T-cell (primary cell): ENCODE measurements at regions not wholly inside any gene's neighbourhood (a gene's known extent, or its start where the extent isn't known, plus 50 kb on each side); places are given as distances from the start of the nearest gene placed in this dataset.

ENCODE experiments used
- ATAC-seq, 4 experiments: fragments of 200-7000 bp in 3 of 4; fragments of 150-1000 bp in 1 of 4; cut with Tn5 transposase; replicated peaks in 1 of 4; 1 replicate in 3 of 4; 2 replicates in 1 of 4; pipeline ENCODE4 v1.10.0; 2021; ENCODE audit warnings: moderate library complexity in 3 of 4, mild to moderate bottlenecking in 2 of 4, moderate number of reproducible peaks in 1 of 4
- CTCF ChIA-PET, 2 donors: fragments of 300-600 bp; sonication (Branson Sonifier 250); formaldehyde crosslinking; loops; one replicate each; lab custom pipeline; 2022; ENCODE audit warnings: antibody characterized with exemption in 2 of 2; lab: Charles Lee
- POLR2A ChIA-PET, 2 donors: fragments of 300-600 bp; sonication (Branson Sonifier 250); formaldehyde crosslinking; loops; one replicate each; lab custom pipeline; 2022; ENCODE audit warnings: antibody characterized with exemption in 2 of 2; lab: Charles Lee
- DNase-seq, 35 experiments: peaks; one replicate each; pipeline versions ENCODE4 v3.0.0 to v3.0.0-alpha.2; 2013 to 2023
- H3K27ac ChIP-seq: one replicate; pipeline ENCODE4 v1.5.1; 2013; ENCODE audit warnings: low read length
- H3K27me3 ChIP-seq, 2 experiments: replicated peaks in 1 of 2; 1 replicate in 1 of 2; 2 replicates in 1 of 2; pipeline versions ENCODE4 v1.6.1 to v1.7.0; 2013; ENCODE audit warnings: low read length in 1 of 2, mixed read lengths in 1 of 2; ENCODE audit not compliant: control insufficient read depth in 2 of 2, insufficient read depth in 2 of 2; ENCODE audit errors: extremely low read depth in 1 of 2
- H3K36me3 ChIP-seq, 2 donors: 1 replicate in 1 of 2; 2 replicates in 1 of 2; pipeline versions ENCODE4 v1.6.1 to v1.7.0; 2013; ENCODE audit warnings: low read length in 1 of 2; ENCODE audit not compliant: control insufficient read depth in 2 of 2, insufficient read depth in 1 of 2; ENCODE audit errors: extremely low read depth in 1 of 2
- H3K4me1 ChIP-seq, 2 experiments: 1 replicate in 1 of 2; 2 replicates in 1 of 2; pipeline versions ENCODE4 v1.6.1 to v1.7.0; 2013; ENCODE audit warnings: low read length in 2 of 2, mixed read lengths in 1 of 2; ENCODE audit not compliant: insufficient read depth in 2 of 2, control insufficient read depth in 1 of 2; ENCODE audit errors: extremely low read depth in 1 of 2
- H3K4me3 ChIP-seq, 2 donors: 1 replicate in 1 of 2; 2 replicates in 1 of 2; pipeline versions ENCODE4 v1.5.1 to v1.7.0; 2013; ENCODE audit warnings: mild to moderate bottlenecking in 2 of 2, low read length in 1 of 2, moderate library complexity in 1 of 2; ENCODE audit not compliant: control insufficient read depth in 1 of 2; ENCODE audit errors: extremely low read depth in 1 of 2
- H3K9me3 ChIP-seq: 2 replicates; pipeline ENCODE4 v1.7.0; 2013
- H3K27ac Mint-ChIP-seq, 2 donors: one replicate each; pipeline ENCODE4 v1.8.0; 2020 to 2021; ENCODE audit warnings: mild to moderate bottlenecking in 2 of 2, mixed read lengths in 2 of 2
- H3K27me3 Mint-ChIP-seq, 2 donors: one replicate each; pipeline ENCODE4 v1.8.0; 2021 to 2022; ENCODE audit warnings: mixed read lengths in 2 of 2
- H3K36me3 Mint-ChIP-seq: one replicate; pipeline ENCODE4 v1.8.0; 2021; ENCODE audit warnings: mixed read lengths
- H3K4me1 Mint-ChIP-seq, 3 donors: one replicate each; pipeline ENCODE4 v1.8.0; 2020 to 2022; ENCODE audit warnings: mixed read lengths in 3 of 3, mild to moderate bottlenecking in 1 of 3
- H3K4me3 Mint-ChIP-seq, 3 donors: one replicate each; pipeline ENCODE4 v1.8.0; 2020 to 2022; ENCODE audit warnings: mild to moderate bottlenecking in 3 of 3, mixed read lengths in 3 of 3, moderate library complexity in 3 of 3
- H3K9me3 Mint-ChIP-seq, 3 donors: one replicate each; pipeline ENCODE4 v1.8.0; 2020 to 2022; ENCODE audit warnings: mixed read lengths in 3 of 3
- WGBS: methylation state at CpG from one replicate; pipeline ENCODE4 v1.1.5; 2013; ENCODE audit warnings: missing lambda C conversion rate; ENCODE audit not compliant: insufficient coverage; 5-methylcytosine and 5-hydroxymethylcytosine counted together

- Mint-ChIP-seq H3K4me1 (no peaks in the 10 kb centered on the region), H3K27ac (no peak overlapping the region), H3K9me3 (no peaks in the 10 kb centered on the region), H3K4me3 (no peak overlapping the region), H3K36me3 (no peaks in the 10 kb centered on the region), H3K27me3 (peaks cover under 1 to 9% of the 10 kb centered on the region in 2 donors)
- Histone ChIP-seq H3K27me3 (no peaks in the 10 kb centered on the region), H3K4me1 (no peaks in the 10 kb centered on the region), H3K9me3 (no peaks in the 10 kb centered on the region), H3K36me3 (no peaks in the 10 kb centered on the region), H3K4me3 (no peak overlapping the region), H3K27ac (no peak overlapping the region)
- 80% methylated on average over 1 of the region's 1 CpG for WGBS
- DNase-seq (no peak), ATAC-seq (no peak)
- ChIA-PET CTCF (interaction anchor here in 1 of 2 donors (0.5 kb wide), 1 partner anchor 797 kb away, joined by 3 read pairs; no protein-coding TSS in a partner anchor), POLR2A (no interaction called here)
Observed at GRCh38 chr10:111522141-111522540, 445.3 kb downstream of the ADRA2A start.

GRCh38 chr10:111522551-111522950 lies 445.7 kb downstream of the ADRA2A start:
- Mint-ChIP-seq H3K4me1 (no peaks in the 10 kb centered on the region), H3K27me3 (peaks cover 2 to 10% of the 10 kb centered on the region in 2 donors), H3K36me3 (no peaks in the 10 kb centered on the region), H3K27ac (no peak overlapping the region), H3K4me3 (no peak overlapping the region), H3K9me3 (no peaks in the 10 kb centered on the region)
- H3K27me3 ChIP-seq: no peaks in the 10 kb centered on the region
- no peaks in the 10 kb centered on the region for H3K36me3 ChIP-seq
- DNase-seq (no peak), ATAC-seq (no peak)
- H3K4me1 ChIP-seq: no peaks in the 10 kb centered on the region
- no peak overlapping the region for H3K27ac ChIP-seq
- H3K4me3 ChIP-seq: no peak overlapping the region
- ChIA-PET CTCF (interaction anchor here in 1 of 2 donors (0.5 kb wide), 1 partner anchor 796 kb away, joined by 3 read pairs; no protein-coding TSS in a partner anchor), POLR2A (no interaction called here)
- H3K9me3 ChIP-seq: no peaks in the 10 kb centered on the region
- WGBS: 78% methylated on average over 2 of the region's 2 CpGs

- POLR2A ChIA-PET: no interaction called here
Observed at GRCh38 chr10:111523016-111523415, 446.2 kb downstream of the ADRA2A start.

GRCh38 chr10:111524134-111524533 lies 447.3 kb downstream of the ADRA2A start:
- Mint-ChIP-seq H3K4me3 (no peak overlapping the region), H3K4me1 (no peaks in the 10 kb centered on the region), H3K27me3 (peaks cover 2 to 14% of the 10 kb centered on the region in 2 donors), H3K36me3 (no peaks in the 10 kb centered on the region), H3K27ac (no peak overlapping the region), H3K9me3 (no peaks in the 10 kb centered on the region)
- 100% methylated on average over 1 of the region's 3 CpGs for WGBS
- H3K4me1 ChIP-seq: no peaks in the 10 kb centered on the region
- H3K9me3 ChIP-seq: no peaks in the 10 kb centered on the region
- H3K4me3 ChIP-seq: no peak overlapping the region
- no peak for DNase-seq
- POLR2A ChIA-PET: no interaction called here
- no peak for ATAC-seq
- H3K36me3 ChIP-seq: no peaks in the 10 kb centered on the region
- no peaks in the 10 kb centered on the region for H3K27me3 ChIP-seq
- H3K27ac ChIP-seq: no peak overlapping the region
- CTCF ChIA-PET: no interaction called here

More at GRCh38 chr10:111523016-111523415, 446.2 kb downstream of the ADRA2A start:
- H3K4me1 Mint-ChIP-seq: no peaks in the 10 kb centered on the region
- H3K27ac ChIP-seq: no peak overlapping the region
- no peak overlapping the region for H3K4me3 Mint-ChIP-seq
- no peaks in the 10 kb centered on the region for H3K9me3 ChIP-seq
- no peak overlapping the region for H3K4me3 ChIP-seq
- H3K27me3 Mint-ChIP-seq: peaks cover 2 to 13% of the 10 kb centered on the region in 2 donors
- no peaks in the 10 kb centered on the region for H3K27me3 ChIP-seq
- ATAC-seq (no peak), DNase-seq (no peak)
- no peak overlapping the region for H3K27ac Mint-ChIP-seq
- H3K36me3 Mint-ChIP-seq: no peaks in the 10 kb centered on the region
- H3K4me1 ChIP-seq: no peaks in the 10 kb centered on the region
- no peaks in the 10 kb centered on the region for H3K9me3 Mint-ChIP-seq
- H3K36me3 ChIP-seq: no peaks in the 10 kb centered on the region
- CTCF ChIA-PET: no interaction called here
- 40% methylated on average over 1 of the region's 2 CpGs for WGBS

GRCh38 chr10:111525696-111526095 lies 448.9 kb downstream of the ADRA2A start:
- Mint-ChIP-seq H3K27me3 (peaks cover 2 to 14% of the 10 kb centered on the region in 2 donors), H3K9me3 (no peaks in the 10 kb centered on the region), H3K4me1 (no peaks in the 10 kb centered on the region), H3K36me3 (no peaks in the 10 kb centered on the region), H3K27ac (no peak overlapping the region), H3K4me3 (no peak overlapping the region)
- DNase-seq (no peak), ATAC-seq (no peak)
- Histone ChIP-seq H3K4me1 (no peaks in the 10 kb centered on the region), H3K27ac (no peak overlapping the region), H3K9me3 (no peaks in the 10 kb centered on the region), H3K27me3 (no peaks in the 10 kb centered on the region), H3K4me3 (no peak overlapping the region), H3K36me3 (no peaks in the 10 kb centered on the region)
- CTCF ChIA-PET: no interaction called here
- POLR2A ChIA-PET: no interaction called here

GRCh38 chr10:111531690-111532089 lies 454.9 kb downstream of the ADRA2A start:
- DNase-seq (no peak), ATAC-seq (no peak)
- ChIA-PET CTCF (no interaction called here), POLR2A (no interaction called here)
- H3K27ac ChIP-seq: no peak overlapping the region
- no peaks in the 10 kb centered on the region for H3K4me1 ChIP-seq
- no peaks in the 10 kb centered on the region for H3K36me3 ChIP-seq
- Mint-ChIP-seq H3K36me3 (no peaks in the 10 kb centered on the region), H3K4me1 (no peaks in the 10 kb centered on the region), H3K27ac (no peak overlapping the region), H3K9me3 (peaks cover 0 to 4% (median 3%) of the 10 kb centered on the region in 3 donors), H3K4me3 (no peak overlapping the region), H3K27me3 (peaks cover 8 to 27% of the 10 kb centered on the region in 2 donors)
- no peak overlapping the region for H3K4me3 ChIP-seq
- 0% methylated on average over 1 of the region's 2 CpGs for WGBS
- H3K9me3 ChIP-seq: no peaks in the 10 kb centered on the region
- H3K27me3 ChIP-seq: no peaks in the 10 kb centered on the region

GRCh38 chr10:111532139-111532538 lies 455.3 kb downstream of the ADRA2A start:
- CTCF ChIA-PET: interaction anchor here in 1 of 2 donors (0.7 kb wide), 1 partner anchor 607 kb away, joined by 3 read pairs; no protein-coding TSS in a partner anchor
- peaks cover 0 to 4% (median 3%) of the 10 kb centered on the region in 3 donors for H3K9me3 Mint-ChIP-seq
- no peaks in the 10 kb centered on the region for H3K36me3 ChIP-seq
- no peak overlapping the region for H3K27ac Mint-ChIP-seq
- POLR2A ChIA-PET: interaction anchor here in 1 of 2 donors (0.6 kb wide), 1 partner anchor 16 kb away, joined by 5 read pairs; no protein-coding TSS in a partner anchor
- H3K27me3 Mint-ChIP-seq: peaks cover 7 to 23% of the 10 kb centered on the region in 2 donors
- no peaks in the 10 kb centered on the region for H3K4me1 Mint-ChIP-seq
- no peaks in the 10 kb centered on the region for H3K4me1 ChIP-seq
- H3K27me3 ChIP-seq: no peaks in the 10 kb centered on the region
- ATAC-seq (no peak), DNase-seq (no peak)
- H3K9me3 ChIP-seq: no peaks in the 10 kb centered on the region
- WGBS: no CpG with 5 or more reads among the region's 3 CpGs
- H3K4me3 ChIP-seq: no peak overlapping the region
- H3K4me3 Mint-ChIP-seq: no peak overlapping the region
- no peak overlapping the region for H3K27ac ChIP-seq
- H3K36me3 Mint-ChIP-seq: no peaks in the 10 kb centered on the region
